BE2C (cell line): ENCODE measurements at regions not wholly inside any gene's neighbourhood (a gene's known extent, or its start where the extent isn't known, plus 50 kb on each side); places are given as distances from the start of the nearest gene placed in this dataset.

Experiments
- DNase-seq: peaks from one replicate; pipeline ENCODE4 v3.0.0-alpha.2; 2020
- H3K27me3 ChIP-seq: fragments of 250-450 bp; sonication (Bioruptor Pico); 2 replicates; pipeline ENCODE4 v1.5.1; 2020; ENCODE audit warnings: mild to moderate bottlenecking
- H3K36me3 ChIP-seq: fragments of 250-450 bp; sonication (Bioruptor Pico); 2 replicates; pipeline ENCODE4 v1.5.1; 2020; ENCODE audit warnings: mild to moderate bottlenecking
- H3K4me1 ChIP-seq: fragments of 250-450 bp; sonication (Bioruptor Pico); 2 replicates; pipeline ENCODE4 v1.5.1; 2020
- H3K4me3 ChIP-seq: 2 replicates; pipeline ENCODE4 v1.5.1; 2011; ENCODE audit warnings: low read depth, low read length
- H3K9me3 ChIP-seq: fragments of 250-450 bp; sonication (Bioruptor Pico); 2 replicates; pipeline ENCODE4 v1.5.1; 2020
- TF ChIP-seq, protein P1 (sequence below): IDR thresholded peaks from 2 replicates; pipeline ENCODE4 v1.5.1; 2012; ENCODE audit warnings: mild to moderate bottlenecking, low read depth, low read length

DNA sequence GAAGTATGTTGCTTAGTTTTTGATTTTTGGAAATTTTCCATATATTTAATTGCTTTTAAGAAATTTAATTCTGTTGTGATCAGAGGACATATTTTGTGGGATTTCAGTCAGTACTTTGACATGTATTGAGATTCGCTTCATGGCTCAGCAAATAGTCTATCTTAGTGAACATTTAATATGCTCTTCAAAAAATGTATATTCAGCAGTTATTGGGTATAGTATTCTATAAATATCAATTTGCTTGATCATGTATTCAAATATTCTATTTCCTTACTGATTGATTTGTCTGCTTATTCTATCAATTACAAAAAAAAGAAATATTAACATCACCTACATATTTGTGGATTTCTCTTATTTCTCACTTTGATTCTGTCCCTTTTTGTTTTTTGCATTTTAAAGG lies 79.5 kb upstream of the HAND1 start:
- H3K4me1 ChIP-seq = no peaks in the 10 kb centered on the region
- TF ChIP-seq, protein P1, sequence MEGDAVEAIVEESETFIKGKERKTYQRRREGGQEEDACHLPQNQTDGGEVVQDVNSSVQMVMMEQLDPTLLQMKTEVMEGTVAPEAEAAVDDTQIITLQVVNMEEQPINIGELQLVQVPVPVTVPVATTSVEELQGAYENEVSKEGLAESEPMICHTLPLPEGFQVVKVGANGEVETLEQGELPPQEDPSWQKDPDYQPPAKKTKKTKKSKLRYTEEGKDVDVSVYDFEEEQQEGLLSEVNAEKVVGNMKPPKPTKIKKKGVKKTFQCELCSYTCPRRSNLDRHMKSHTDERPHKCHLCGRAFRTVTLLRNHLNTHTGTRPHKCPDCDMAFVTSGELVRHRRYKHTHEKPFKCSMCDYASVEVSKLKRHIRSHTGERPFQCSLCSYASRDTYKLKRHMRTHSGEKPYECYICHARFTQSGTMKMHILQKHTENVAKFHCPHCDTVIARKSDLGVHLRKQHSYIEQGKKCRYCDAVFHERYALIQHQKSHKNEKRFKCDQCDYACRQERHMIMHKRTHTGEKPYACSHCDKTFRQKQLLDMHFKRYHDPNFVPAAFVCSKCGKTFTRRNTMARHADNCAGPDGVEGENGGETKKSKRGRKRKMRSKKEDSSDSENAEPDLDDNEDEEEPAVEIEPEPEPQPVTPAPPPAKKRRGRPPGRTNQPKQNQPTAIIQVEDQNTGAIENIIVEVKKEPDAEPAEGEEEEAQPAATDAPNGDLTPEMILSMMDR = no peak

DNA sequence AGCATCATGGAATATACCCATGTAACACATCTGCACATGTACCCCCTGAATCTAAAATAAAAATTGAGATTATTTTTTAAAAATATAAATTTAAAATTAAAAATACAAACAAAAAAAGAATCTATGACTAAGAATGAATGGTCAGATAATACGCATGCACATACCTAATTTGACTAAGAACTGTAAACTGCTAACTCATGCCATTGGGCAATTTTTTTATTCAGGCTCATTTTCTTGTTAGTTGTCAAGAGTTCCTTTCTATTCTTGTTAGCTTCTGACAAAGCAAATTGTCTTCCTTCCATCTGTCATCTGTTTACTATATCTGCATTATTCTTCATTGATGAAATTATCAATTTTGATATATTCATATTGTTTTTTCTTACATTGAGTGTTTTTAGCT lies 69.5 kb upstream of the HAND1 start:
- H3K27me3 ChIP-seq = no peaks in the 10 kb centered on the region

More for the DNA sequence above, 79.5 kb upstream of the HAND1 start:
- no peaks in the 10 kb centered on the region for H3K36me3 ChIP-seq
- no peak overlapping the region for H3K4me3 ChIP-seq
- H3K9me3 ChIP-seq = no peaks in the 10 kb centered on the region; the same call in 1 of the 2 replicates
- DNase-seq = no peak
- no peaks in the 10 kb centered on the region for H3K27me3 ChIP-seq

GRCh38 chr5:154546719-154547118 lies 68.7 kb upstream of the HAND1 start:
- Histone ChIP-seq H3K27me3 (no peaks in the 10 kb centered on the region), H3K4me3 (no peak overlapping the region), H3K9me3 (no peaks in the 10 kb centered on the region), H3K36me3 (no peaks in the 10 kb centered on the region), H3K4me1 (no peaks in the 10 kb centered on the region; the same call in 1 of the 2 replicates)
- TF ChIP-seq, protein P1 = no peak
- DNase-seq = no peak

More for the DNA sequence above, 69.5 kb upstream of the HAND1 start:
- TF ChIP-seq, protein P1 = no peak
- DNase-seq = no peak
- Histone ChIP-seq H3K4me1 (no peaks in the 10 kb centered on the region; the same call in 1 of the 2 replicates), H3K9me3 (no peaks in the 10 kb centered on the region), H3K36me3 (no peaks in the 10 kb centered on the region), H3K4me3 (no peak overlapping the region)

DNA sequence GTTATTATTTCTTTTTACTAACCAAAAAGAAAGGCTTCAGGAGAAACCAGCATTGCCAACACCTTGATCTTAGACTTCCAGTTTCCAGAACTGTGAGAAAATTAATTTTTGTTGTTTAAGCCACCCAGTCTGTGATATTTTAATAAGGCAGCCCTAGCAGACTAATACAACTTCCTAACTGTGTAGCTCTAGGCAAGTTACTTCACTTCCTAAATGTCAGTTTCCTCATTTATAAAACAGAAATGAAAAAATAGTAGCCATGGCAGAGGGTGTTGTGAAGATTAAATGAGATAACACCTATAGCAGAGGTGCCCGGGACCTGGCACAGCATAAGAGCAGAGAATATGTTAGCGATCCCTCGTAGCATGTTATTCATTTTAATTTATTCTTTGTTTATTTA lies 66.6 kb upstream of the HAND1 start:
- no peak for DNase-seq
- Histone ChIP-seq H3K4me3 (no peak overlapping the region), H3K27me3 (no peaks in the 10 kb centered on the region), H3K36me3 (no peaks in the 10 kb centered on the region), H3K9me3 (no peaks in the 10 kb centered on the region), H3K4me1 (no peaks in the 10 kb centered on the region; the same call in 1 of the 2 replicates)
- TF ChIP-seq, protein P1 = no peak

DNA sequence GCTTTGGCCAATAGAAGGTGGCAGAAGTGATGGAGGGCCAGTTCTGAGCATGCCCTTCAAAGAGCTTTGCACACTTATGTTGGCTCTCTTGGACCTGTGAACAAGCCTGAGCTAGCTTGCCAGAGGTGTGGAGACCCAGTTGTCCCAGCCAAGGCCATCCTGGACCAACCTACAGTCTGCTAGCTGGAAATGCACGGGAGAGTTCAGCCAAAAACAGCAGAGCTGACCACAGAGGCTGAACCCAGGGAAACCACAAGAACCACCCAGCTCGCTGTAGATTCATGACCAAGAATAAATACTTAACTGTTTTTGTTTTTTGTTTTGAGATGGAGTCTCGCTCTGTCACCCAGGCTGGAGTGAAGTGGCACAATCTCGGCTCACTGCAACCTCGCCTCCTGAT lies 65.4 kb upstream of the HAND1 start:
- no peaks in the 10 kb centered on the region for H3K9me3 ChIP-seq
- no peaks in the 10 kb centered on the region for H3K36me3 ChIP-seq
- H3K27me3 ChIP-seq = no peaks in the 10 kb centered on the region
- no peak overlapping the region for H3K4me3 ChIP-seq
- TF ChIP-seq, protein P1 = no peak
- no peak for DNase-seq
- H3K4me1 ChIP-seq = no peaks in the 10 kb centered on the region; the same call in 1 of the 2 replicates

- TF ChIP-seq, protein P1 = no peak
- Histone ChIP-seq H3K36me3 (no peaks in the 10 kb centered on the region), H3K4me3 (no peak overlapping the region), H3K27me3 (no peaks in the 10 kb centered on the region), H3K9me3 (no peaks in the 10 kb centered on the region), H3K4me1 (no peaks in the 10 kb centered on the region; the same call in 1 of the 2 replicates)
- no peak for DNase-seq
Observed at GRCh38 chr5:154542581-154542980, 64.6 kb upstream of the HAND1 start.
